ENCODE measurements at regions not wholly inside any gene's neighbourhood (a gene's known extent, or its start where the extent isn't known, plus 50 kb on each side); places are given as distances from the start of the nearest gene placed in this dataset.
A peak's percentile ranks its signal among the peaks of the same experiment; 100 is the strongest.

- H3K9me1 ChIP-seq (ENCODE audit: control insufficient read depth, insufficient read depth, low read length), result no peaks in the 10 kb centered on the region
- no peaks in the 10 kb centered on the region for H3K36me3 ChIP-seq (ENCODE audit: control insufficient read depth, insufficient read depth, low read length)
- H3K79me2 ChIP-seq (ENCODE audit: control insufficient read depth, insufficient read depth, low read length), result no peaks in the 10 kb centered on the region
- CTCF ChIA-PET (ENCODE audit: low intra/inter-chr PET ratio), result interaction anchor here (0.7 kb wide), 1 partner anchor 127 kb away, joined by 3 read pairs; no protein-coding TSS in a partner anchor
- no peak overlapping the region for H3K27ac ChIP-seq (ENCODE audit: extremely low read depth, low read depth, low read length)
- in situ Hi-C loops (cut with MboI), result no loop called here
- no peaks in the 10 kb centered on the region for H4K20me1 ChIP-seq (replicated peaks; ENCODE audit: control insufficient read depth, insufficient read depth, low read length)
- TF ChIP-seq HNRNPK (IDR thresholded peaks at IDR 0.05; ENCODE audit: low read depth, low read length, poor library complexity, severe bottlenecking) (peak; percentile 19), ZNF766 (CRISPR knock-in tag; conservative IDR thresholded peaks at IDR 0.05) (no peak)
- H3K27me3 ChIP-seq (ENCODE audit: control insufficient read depth in 2 of 2, insufficient read depth in 2 of 2, low read length in 2 of 2), result no peaks in the 10 kb centered on the region
- H3K4me2 ChIP-seq (ENCODE audit: insufficient read depth, low read length), result no peak overlapping the region
- no peak for ATAC-seq
- no peak overlapping the region for H3K9ac ChIP-seq (ENCODE audit: insufficient read depth in 1 of 2, low read depth in 2 of 2, low read length in 2 of 2)
- FAIRE-seq, result no peak
- no peak for DNase-seq (ENCODE audit: extremely low read depth in 1 of 4, low spot score in 3 of 4)
- H3K9me3 ChIP-seq (replicated peaks; ENCODE audit: control insufficient read depth, insufficient read depth, low read depth, low read length), result no peaks in the 10 kb centered on the region
- BruUV-seq (replicated peaks), result no TSS peak
- intact Hi-C loops (cut with micrococcal nuclease), result no loop called here
- no peaks in the 10 kb centered on the region for H3K4me1 ChIP-seq (replicated peaks in 1 of 2; ENCODE audit: control insufficient read depth in 2 of 2, insufficient read depth in 2 of 2, low read length in 2 of 2)
- no peak overlapping the region for H3K4me3 ChIP-seq
- no peak overlapping the region for H2AFZ ChIP-seq (ENCODE audit: low read depth, low read length)
- POLR2A ChIA-PET, result no interaction called here
Measured at GRCh38 chr4:43343298-43343697, 450.8 kb downstream of the GRXCR1 start.

- no peak overlapping the region for H3K9ac ChIP-seq (ENCODE audit: insufficient read depth in 1 of 2, low read depth in 2 of 2, low read length in 2 of 2)
- no peaks in the 10 kb centered on the region for H3K9me1 ChIP-seq (ENCODE audit: control insufficient read depth, insufficient read depth, low read length)
- H3K27me3 ChIP-seq (ENCODE audit: control insufficient read depth in 2 of 2, insufficient read depth in 2 of 2, low read length in 2 of 2), result no peaks in the 10 kb centered on the region
- POLR2A ChIA-PET, result no interaction called here
- ATAC-seq, result no peak
- no peak for FAIRE-seq
- no peaks in the 10 kb centered on the region for H3K36me3 ChIP-seq (ENCODE audit: control insufficient read depth, insufficient read depth, low read length)
- no peaks in the 10 kb centered on the region for H4K20me1 ChIP-seq (replicated peaks; ENCODE audit: control insufficient read depth, insufficient read depth, low read length)
- no peak overlapping the region for H2AFZ ChIP-seq (ENCODE audit: low read depth, low read length)
- intact Hi-C loops (cut with micrococcal nuclease) (no loop called here), in situ Hi-C loops (cut with MboI) (no loop called here)
- no peaks in the 10 kb centered on the region for H3K9me3 ChIP-seq (replicated peaks; ENCODE audit: control insufficient read depth, insufficient read depth, low read depth, low read length)
- H3K4me1 ChIP-seq (replicated peaks in 1 of 2; ENCODE audit: control insufficient read depth in 2 of 2, insufficient read depth in 2 of 2, low read length in 2 of 2), result no peaks in the 10 kb centered on the region
- 0% methylated on average over 3 of the region's 3 CpGs for WGBS (ENCODE audit: insufficient coverage, low coverage, missing lambda C conversion rate)
- H3K79me2 ChIP-seq (ENCODE audit: control insufficient read depth, insufficient read depth, low read length), result no peaks in the 10 kb centered on the region
- no peak overlapping the region for H3K4me3 ChIP-seq
- CTCF ChIA-PET (ENCODE audit: low intra/inter-chr PET ratio), result no interaction called here
- DNase-seq (ENCODE audit: extremely low read depth in 1 of 4, low spot score in 3 of 4), result no peak
- TF ChIP-seq PHTF2 (CRISPR knock-in tag; IDR thresholded peaks at IDR 0.05), result no peak
- TF ChIP-seq MYNN (IDR thresholded peaks at IDR 0.05), result no peak
- no peak for TF ChIP-seq MYNN (CRISPR knock-in tag; IDR thresholded peaks at IDR 0.05)
- no peak for TF ChIP-seq POLR3G (IDR thresholded peaks at IDR 0.05; ENCODE audit: extremely low read depth, insufficient read length, insufficient replicate concordance)
- no peak for TF ChIP-seq NFIX (CRISPR knock-in tag; IDR thresholded peaks at IDR 0.05; ENCODE audit: low read depth)
- no peak overlapping the region for H3K4me2 ChIP-seq (ENCODE audit: insufficient read depth, low read length)
- BruUV-seq (replicated peaks), result no TSS peak
- H3K27ac ChIP-seq (ENCODE audit: extremely low read depth, low read depth, low read length), result no peak overlapping the region
Measured at GRCh38 chr4:43345323-43345925, 452.9 kb downstream of the GRXCR1 start.
